Astrocyte (in vitro differentiated cells and primary cell): ENCODE measurements at regions not wholly inside any gene's neighbourhood (a gene's known extent, or its start where the extent isn't known, plus 50 kb on each side); places are given as distances from the start of the nearest gene placed in this dataset.

Experiments
- CTCF ChIP-seq: IDR thresholded peaks from 2 replicates; pipeline ENCODE4 v1.5.1; 2011; ENCODE audit warnings: low read depth, mild to moderate bottlenecking, inconsistent platforms, low read length, moderate library complexity; ENCODE audit not compliant: insufficient read depth
- EZH2 ChIP-seq: IDR thresholded peaks from 2 replicates; pipeline ENCODE4 v1.6.1; 2012; ENCODE audit warnings: mild to moderate bottlenecking, low read length, inconsistent platforms; ENCODE audit not compliant: insufficient read depth

GRCh38 chr3:75129101-75129500 is 514.6 kb upstream of the CNTN3 start:
- no peak for TF ChIP-seq CTCF
- TF ChIP-seq EZH2, result no peak
